ENCODE measurements at regions not wholly inside any gene's neighbourhood (a gene's known extent, or its start where the extent isn't known, plus 50 kb on each side); places are given as distances from the start of the nearest gene placed in this dataset.

- Histone ChIP-seq H3K4me3 (no peak overlapping the region), H3K9me3 (peaks cover 0 to 7% (median 7%) of the 10 kb centered on the region in 3 donors), H3K27me3 (no peaks in the 10 kb centered on the region), H3K27ac (no peak overlapping the region), H3K36me3 (no peaks in the 10 kb centered on the region), H3K4me1 (no peaks in the 10 kb centered on the region)
- no peak for DNase-seq
- intact Hi-C loops (cut with DNase I), result no loop called here
- no peak for TF ChIP-seq POLR2A (IDR thresholded peaks at IDR 0.05)
- no peak for TF ChIP-seq CTCF (IDR thresholded peaks at IDR 0.05)
- WGBS, 2 donors, result 82 to 89% methylated on average over 1 of the region's 1 CpG
Observed at GRCh38 chr12:19751078-19751477, 311.8 kb downstream of the AEBP2 start.

GRCh38 chr12:19752712-19753111 lies 313.4 kb downstream of the AEBP2 start:
- intact Hi-C loops (cut with DNase I), result no loop called here
- no peaks in the 10 kb centered on the region for H3K27me3 ChIP-seq
- DNase-seq, result no peak
- peaks cover 0 to 7% (median 7%) of the 10 kb centered on the region in 3 donors for H3K9me3 ChIP-seq
- H3K36me3 ChIP-seq, result no peaks in the 10 kb centered on the region
- no peak for TF ChIP-seq CTCF (IDR thresholded peaks at IDR 0.05)
- no peak overlapping the region for H3K27ac ChIP-seq
- WGBS, 2 donors, result 75 to 83% methylated on average over 3 of the region's 3 CpGs
- no peak overlapping the region for H3K4me3 ChIP-seq
- H3K4me1 ChIP-seq, result peaks cover 0 to 5% (median 0%) of the 10 kb centered on the region in 3 donors

GRCh38 chr12:19755136-19755535 lies 315.8 kb downstream of the AEBP2 start:
- intact Hi-C loops (cut with DNase I), result no loop called here
- no peak for DNase-seq
- 77 to 86% methylated on average over 2 of the region's 2 CpGs for WGBS, 2 donors
- Histone ChIP-seq H3K27ac (no peak overlapping the region), H3K9me3 (peaks cover 0 to 7% (median 7%) of the 10 kb centered on the region in 3 donors), H3K36me3 (no peaks in the 10 kb centered on the region), H3K4me3 (no peak overlapping the region), H3K4me1 (peaks cover 0 to 13% (median 0%) of the 10 kb centered on the region in 3 donors), H3K27me3 (no peaks in the 10 kb centered on the region)
- TF ChIP-seq POLR2A (IDR thresholded peaks at IDR 0.05), result no peak
- no peak for TF ChIP-seq CTCF (IDR thresholded peaks at IDR 0.05)

GRCh38 chr12:19757317-19757877 lies 318.1 kb downstream of the AEBP2 start:
- TF ChIP-seq CTCF (IDR thresholded peaks at IDR 0.05), result peak; percentile 16 to 68 (median 54)
- TF ChIP-seq POLR2A (IDR thresholded peaks at IDR 0.05), result no peak
- WGBS, 2 donors, result 30 to 43% methylated on average over 7 of the region's 7 CpGs
- no peak for DNase-seq
- no peaks in the 10 kb centered on the region for H3K27me3 ChIP-seq
- H3K4me3 ChIP-seq, result no peak overlapping the region
- peaks cover 0 to 13% (median 0%) of the 10 kb centered on the region in 3 donors for H3K4me1 ChIP-seq
- H3K36me3 ChIP-seq, result no peaks in the 10 kb centered on the region
- intact Hi-C loops (cut with DNase I), result no loop called here
- peaks cover 0 to 7% (median 7%) of the 10 kb centered on the region in 3 donors for H3K9me3 ChIP-seq
- H3K27ac ChIP-seq, result no peak overlapping the region

GRCh38 chr12:19759227-19759626 lies 319.9 kb downstream of the AEBP2 start:
- DNase-seq, result no peak
- Histone ChIP-seq H3K36me3 (no peaks in the 10 kb centered on the region), H3K4me1 (peaks cover 0 to 13% (median 0%) of the 10 kb centered on the region in 3 donors), H3K4me3 (no peak overlapping the region), H3K27ac (no peak overlapping the region), H3K27me3 (no peaks in the 10 kb centered on the region), H3K9me3 (no peaks in the 10 kb centered on the region)
- intact Hi-C loops (cut with DNase I), result no loop called here
- TF ChIP-seq POLR2A (IDR thresholded peaks at IDR 0.05), result no peak
- no peak for TF ChIP-seq CTCF (IDR thresholded peaks at IDR 0.05)
